ENCODE measurements at regions not wholly inside any gene's neighbourhood (a gene's known extent, or its start where the extent isn't known, plus 50 kb on each side); places are given as distances from the start of the nearest gene placed in this dataset.

DNA sequence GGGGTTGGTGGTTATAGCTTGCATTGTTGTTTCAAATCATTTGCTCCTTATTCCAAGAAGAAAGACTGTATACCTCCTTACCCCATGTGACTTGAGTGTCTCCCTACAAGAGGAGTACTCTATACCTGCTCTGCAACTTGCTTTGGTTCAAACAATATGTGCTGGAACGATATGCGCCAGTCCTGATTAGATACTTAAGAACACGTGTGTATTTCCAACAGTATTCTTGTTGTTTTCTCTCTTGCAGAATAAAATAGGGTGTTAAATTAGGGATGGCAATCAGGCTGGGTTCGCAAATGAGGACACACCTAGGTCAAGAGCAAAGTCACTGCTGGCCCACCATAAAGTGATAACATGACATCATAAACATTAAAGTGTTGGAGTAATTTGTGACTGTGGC, 895.0 kb upstream of the SLITRK1 start:
- TF ChIP-seq, protein P1, sequence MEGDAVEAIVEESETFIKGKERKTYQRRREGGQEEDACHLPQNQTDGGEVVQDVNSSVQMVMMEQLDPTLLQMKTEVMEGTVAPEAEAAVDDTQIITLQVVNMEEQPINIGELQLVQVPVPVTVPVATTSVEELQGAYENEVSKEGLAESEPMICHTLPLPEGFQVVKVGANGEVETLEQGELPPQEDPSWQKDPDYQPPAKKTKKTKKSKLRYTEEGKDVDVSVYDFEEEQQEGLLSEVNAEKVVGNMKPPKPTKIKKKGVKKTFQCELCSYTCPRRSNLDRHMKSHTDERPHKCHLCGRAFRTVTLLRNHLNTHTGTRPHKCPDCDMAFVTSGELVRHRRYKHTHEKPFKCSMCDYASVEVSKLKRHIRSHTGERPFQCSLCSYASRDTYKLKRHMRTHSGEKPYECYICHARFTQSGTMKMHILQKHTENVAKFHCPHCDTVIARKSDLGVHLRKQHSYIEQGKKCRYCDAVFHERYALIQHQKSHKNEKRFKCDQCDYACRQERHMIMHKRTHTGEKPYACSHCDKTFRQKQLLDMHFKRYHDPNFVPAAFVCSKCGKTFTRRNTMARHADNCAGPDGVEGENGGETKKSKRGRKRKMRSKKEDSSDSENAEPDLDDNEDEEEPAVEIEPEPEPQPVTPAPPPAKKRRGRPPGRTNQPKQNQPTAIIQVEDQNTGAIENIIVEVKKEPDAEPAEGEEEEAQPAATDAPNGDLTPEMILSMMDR (IDR thresholded peaks at IDR 0.05): no peak
- no peak for TF ChIP-seq POLR2A (IDR thresholded peaks at IDR 0.05)
- no peak for TF ChIP-seq EP300 (IDR thresholded peaks at IDR 0.05)
- no peak for TF ChIP-seq POLR2AphosphoS5 (IDR thresholded peaks at IDR 0.05)

Measured in stomach (tissue), 4 donors.